Keratinocyte (primary cell): ENCODE measurements at regions not wholly inside any gene's neighbourhood (a gene's known extent, or its start where the extent isn't known, plus 50 kb on each side); places are given as distances from the start of the nearest gene placed in this dataset.

Source experiments
- DNase-seq: peaks from one replicate; pipeline ENCODE4 v3.0.0-alpha.2; 2011; ENCODE audit warnings: low read depth, missing footprints, low spot score
- FAIRE-seq: peaks from 2 replicates; lab custom pipeline; 2011; peaks lifted over from hg19 to GRCh38; lab: Jason Lieb, UNC
- H2AFZ ChIP-seq: 2 replicates; pipeline ENCODE4 v1.6.0; 2012; ENCODE audit warnings: low read length, control low read depth, inconsistent platforms; ENCODE audit not compliant: control insufficient read depth
- H3K27ac ChIP-seq: 2 replicates; pipeline ENCODE4 v1.5.1; 2011; ENCODE audit warnings: low read length; ENCODE audit not compliant: control insufficient read depth, insufficient read depth
- H3K27me3 ChIP-seq: 3 replicates; pipeline ENCODE4 v1.6.0; 2011; ENCODE audit warnings: low read length; ENCODE audit not compliant: control insufficient read depth, insufficient read depth; ENCODE audit errors: extremely low read depth
- H3K36me3 ChIP-seq, 2 experiments: 2 replicates in 1 of 2; 3 replicates in 1 of 2; pipeline ENCODE4 v1.5.1; 2011; ENCODE audit warnings: low read length in 2 of 2, mild to moderate bottlenecking in 1 of 2; ENCODE audit not compliant: control insufficient read depth in 2 of 2, insufficient read depth in 2 of 2; ENCODE audit errors: extremely low read depth in 1 of 2
- H3K4me1 ChIP-seq: 3 replicates; pipeline ENCODE4 v1.5.1; 2011; ENCODE audit warnings: low read length; ENCODE audit not compliant: control insufficient read depth, insufficient read depth; ENCODE audit errors: extremely low read depth
- H3K4me2 ChIP-seq: 3 replicates; pipeline ENCODE4 v1.6.0; 2011; ENCODE audit warnings: low read depth, low read length; ENCODE audit not compliant: control insufficient read depth, insufficient read depth; ENCODE audit errors: extremely low read depth
- H3K4me3 ChIP-seq, 3 experiments: fragments of 200-600 bp in 1 of 3; sonication (generic) in 1 of 3; 2 replicates in 2 of 3; 3 replicates in 1 of 3; pipeline ENCODE4 v1.5.1; 2011 to 2016; ENCODE audit warnings: low read length in 3 of 3, mild to moderate bottlenecking in 3 of 3, control low read depth in 2 of 3, inconsistent platforms in 1 of 3, low read depth in 1 of 3, mixed read lengths in 1 of 3, mixed run types in 1 of 3, moderate library complexity in 1 of 3; ENCODE audit not compliant: control insufficient read depth in 2 of 3, insufficient read depth in 2 of 3; ENCODE audit errors: extremely low read depth in 1 of 3
- H3K79me2 ChIP-seq: 2 replicates; pipeline ENCODE4 v1.6.0; 2012; ENCODE audit warnings: low read length; ENCODE audit not compliant: control insufficient read depth, insufficient read depth
- H3K9ac ChIP-seq: 3 replicates; pipeline ENCODE4 v1.6.0; 2011; ENCODE audit warnings: low read length; ENCODE audit not compliant: control insufficient read depth, insufficient read depth; ENCODE audit errors: extremely low read depth
- H3K9me1 ChIP-seq: 3 replicates; pipeline ENCODE4 v1.6.0; 2011; ENCODE audit warnings: low read length; ENCODE audit not compliant: control insufficient read depth, insufficient read depth; ENCODE audit errors: extremely low read depth
- H3K9me3 ChIP-seq: 2 replicates; pipeline ENCODE4 v1.5.1; 2012; ENCODE audit warnings: low read depth, low read length; ENCODE audit not compliant: control insufficient read depth
- H4K20me1 ChIP-seq: 3 replicates; pipeline ENCODE4 v1.6.0; 2011; ENCODE audit warnings: low read length; ENCODE audit not compliant: control insufficient read depth, insufficient read depth; ENCODE audit errors: extremely low read depth
- EZH2 ChIP-seq: IDR thresholded peaks from one replicate; pipeline ENCODE4 v1.6.1; 2012; ENCODE audit warnings: inconsistent platforms, mild to moderate bottlenecking, low read length, moderate library complexity
- dilution Hi-C: fragments of 300-500 bp; cut with MboI; formaldehyde crosslinking; loops from one replicate; pipeline ENCODE4 v1.7.0; 2020; ENCODE audit warnings: low sequenced_read_pairs; ENCODE audit not compliant: extremely low pct_ligation_motif_present
- TF ChIP-seq, protein P1 (sequence below), 3 experiments: IDR thresholded peaks in 1 of 3; conservative IDR thresholded peaks in 1 of 3; optimal IDR thresholded peaks in 1 of 3; 2 replicates in 2 of 3; 3 replicates in 1 of 3; pipeline versions ENCODE3 to v1.5.1; 2011; ENCODE audit warnings: low read length in 3 of 3, mild to moderate bottlenecking in 3 of 3, moderate library complexity in 2 of 3, control low read depth in 1 of 3, inconsistent platforms in 1 of 3; ENCODE audit not compliant: insufficient read depth in 2 of 3; ENCODE audit errors: extremely low read depth in 1 of 3

DNA sequence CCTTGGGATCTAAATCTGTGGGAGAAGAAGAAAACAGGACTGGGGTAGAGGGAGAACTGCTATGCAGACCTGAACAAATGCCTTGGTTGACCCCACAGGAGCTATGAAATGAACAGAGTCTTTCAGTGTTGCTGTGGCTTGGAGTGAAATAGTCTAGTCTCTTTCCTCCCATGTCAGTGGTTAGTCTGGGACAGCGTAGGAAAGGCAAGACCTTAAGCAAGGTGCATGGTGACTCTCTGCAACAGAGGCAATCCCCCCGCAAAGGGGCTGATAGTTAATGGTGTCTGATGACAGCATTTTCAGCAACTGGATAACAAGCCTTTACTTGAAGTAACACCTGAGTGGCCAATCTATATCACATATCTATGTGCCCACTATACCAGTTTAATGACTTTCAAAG, 62.3 kb downstream of the ARL4A start:
- H3K9ac ChIP-seq, result no peak overlapping the region
- dilution Hi-C loops, result no loop called here
- no peak for TF ChIP-seq EZH2
- TF ChIP-seq, protein P1, sequence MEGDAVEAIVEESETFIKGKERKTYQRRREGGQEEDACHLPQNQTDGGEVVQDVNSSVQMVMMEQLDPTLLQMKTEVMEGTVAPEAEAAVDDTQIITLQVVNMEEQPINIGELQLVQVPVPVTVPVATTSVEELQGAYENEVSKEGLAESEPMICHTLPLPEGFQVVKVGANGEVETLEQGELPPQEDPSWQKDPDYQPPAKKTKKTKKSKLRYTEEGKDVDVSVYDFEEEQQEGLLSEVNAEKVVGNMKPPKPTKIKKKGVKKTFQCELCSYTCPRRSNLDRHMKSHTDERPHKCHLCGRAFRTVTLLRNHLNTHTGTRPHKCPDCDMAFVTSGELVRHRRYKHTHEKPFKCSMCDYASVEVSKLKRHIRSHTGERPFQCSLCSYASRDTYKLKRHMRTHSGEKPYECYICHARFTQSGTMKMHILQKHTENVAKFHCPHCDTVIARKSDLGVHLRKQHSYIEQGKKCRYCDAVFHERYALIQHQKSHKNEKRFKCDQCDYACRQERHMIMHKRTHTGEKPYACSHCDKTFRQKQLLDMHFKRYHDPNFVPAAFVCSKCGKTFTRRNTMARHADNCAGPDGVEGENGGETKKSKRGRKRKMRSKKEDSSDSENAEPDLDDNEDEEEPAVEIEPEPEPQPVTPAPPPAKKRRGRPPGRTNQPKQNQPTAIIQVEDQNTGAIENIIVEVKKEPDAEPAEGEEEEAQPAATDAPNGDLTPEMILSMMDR (optimal IDR thresholded peaks at IDR 0.05 in 1 of 3, IDR thresholded peaks at IDR 0.05 in 1 of 3, conservative IDR thresholded peaks at IDR 0.05 in 1 of 3; ENCODE audit: extremely low read depth in 1 of 3, insufficient read depth in 2 of 3, low read length in 3 of 3), result no peak
- H3K4me2 ChIP-seq, result no peak overlapping the region
- no peak overlapping the region for H3K27ac ChIP-seq
- no peak overlapping the region for H2AFZ ChIP-seq
- H3K79me2 ChIP-seq, result no peaks in the 10 kb centered on the region
- H3K9me3 ChIP-seq, result no peaks in the 10 kb centered on the region
- H3K36me3 ChIP-seq, result no peaks in the 10 kb centered on the region
- no peaks in the 10 kb centered on the region for H3K9me1 ChIP-seq
- H3K4me3 ChIP-seq, result no peak overlapping the region
- DNase-seq (no peak), FAIRE-seq (no peak)
- peaks cover 3% of the 10 kb centered on the region for H3K4me1 ChIP-seq
- no peaks in the 10 kb centered on the region for H3K27me3 ChIP-seq
- no peaks in the 10 kb centered on the region for H4K20me1 ChIP-seq

DNA sequence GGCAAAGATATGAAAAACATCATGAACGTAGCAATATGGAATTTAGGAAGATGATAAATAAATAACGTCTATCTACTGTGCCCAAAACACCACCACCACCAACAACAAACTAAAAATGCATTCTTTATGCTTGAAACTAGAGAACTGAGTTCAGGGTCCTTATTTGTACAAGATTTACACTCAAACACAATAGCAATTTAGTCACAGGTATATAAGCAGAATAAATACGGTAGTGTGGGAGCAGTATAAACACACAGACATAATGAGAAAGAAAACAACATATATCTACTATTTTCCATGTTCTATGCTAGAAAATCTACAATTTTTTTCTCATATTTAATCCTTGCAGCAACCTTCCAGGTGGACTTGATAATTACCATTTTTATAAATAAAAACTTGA, 64.3 kb downstream of the ARL4A start:
- Histone ChIP-seq H3K9ac (no peak overlapping the region), H3K79me2 (no peaks in the 10 kb centered on the region), H3K4me3 (no peak overlapping the region), H3K4me2 (no peak overlapping the region), H3K4me1 (peaks cover 2% of the 10 kb centered on the region), H3K36me3 (no peaks in the 10 kb centered on the region), H4K20me1 (no peaks in the 10 kb centered on the region), H3K27me3 (no peaks in the 10 kb centered on the region), H2AFZ (no peak overlapping the region), H3K27ac (no peak overlapping the region), H3K9me1 (no peaks in the 10 kb centered on the region), H3K9me3 (no peaks in the 10 kb centered on the region)
- FAIRE-seq, result no peak
- TF ChIP-seq, protein P1 (optimal IDR thresholded peaks at IDR 0.05 in 1 of 3, IDR thresholded peaks at IDR 0.05 in 1 of 3, conservative IDR thresholded peaks at IDR 0.05 in 1 of 3; ENCODE audit: extremely low read depth in 1 of 3, insufficient read depth in 2 of 3, low read length in 3 of 3), result no peak
- no peak for TF ChIP-seq EZH2
- no peak for DNase-seq
- dilution Hi-C loops, result no loop called here
